HG03571 (cell line): ENCODE measurements at regions not wholly inside any gene's neighbourhood (a gene's known extent, or its start where the extent isn't known, plus 50 kb on each side); places are given as distances from the start of the nearest gene placed in this dataset.

ENCODE experiments used
- ATAC-seq: cut with Tn5 transposase; IDR thresholded peaks from one replicate; pipeline ENCODE4 v1.9.1; 2021; ENCODE audit not compliant: unreplicated experiment

GRCh38 chr2:13066676-13067075, 349.9 kb downstream of the TRIB2 start:
- ATAC-seq: no peak

GRCh38 chr2:13067508-13067907, 350.8 kb downstream of the TRIB2 start:
- ATAC-seq: no peak

- no peak for ATAC-seq
Measured at GRCh38 chr2:13089971-13090370, 373.2 kb downstream of the TRIB2 start.

- no peak for ATAC-seq
Measured at GRCh38 chr2:13091455-13091854, 374.7 kb downstream of the TRIB2 start.

- ATAC-seq: no peak
Measured at GRCh38 chr2:13091861-13092378, 375.2 kb downstream of the TRIB2 start.

- no peak for ATAC-seq
Measured at GRCh38 chr2:13093416-13093991, 376.8 kb downstream of the TRIB2 start.

- ATAC-seq: no peak
Measured at GRCh38 chr2:13102397-13103063, 385.8 kb downstream of the TRIB2 start.

GRCh38 chr2:13103151-13103550, 386.4 kb downstream of the TRIB2 start:
- ATAC-seq: no peak

- no peak for ATAC-seq
Measured at GRCh38 chr2:13103778-13104493, 387.2 kb downstream of the TRIB2 start.

- no peak for ATAC-seq
Measured at GRCh38 chr2:13104723-13105122, 388.0 kb downstream of the TRIB2 start.

- ATAC-seq: no peak
Measured at GRCh38 chr2:13106302-13106701, 389.6 kb downstream of the TRIB2 start.

- no peak for ATAC-seq
Measured at GRCh38 chr2:13109516-13109915, 392.8 kb downstream of the TRIB2 start.

GRCh38 chr2:13110825-13111224, 394.1 kb downstream of the TRIB2 start:
- no peak for ATAC-seq

- ATAC-seq: no peak
Measured at GRCh38 chr2:13113002-13113401, 396.3 kb downstream of the TRIB2 start.

GRCh38 chr2:13114391-13114790, 397.7 kb downstream of the TRIB2 start:
- ATAC-seq: no peak

GRCh38 chr2:13115643-13116042, 398.9 kb downstream of the TRIB2 start:
- no peak for ATAC-seq

GRCh38 chr2:13121096-13121495, 404.4 kb downstream of the TRIB2 start:
- no peak for ATAC-seq

GRCh38 chr2:13128139-13128538, 411.4 kb downstream of the TRIB2 start:
- no peak for ATAC-seq

GRCh38 chr2:13135369-13135768, 418.6 kb downstream of the TRIB2 start:
- ATAC-seq: no peak

- no peak for ATAC-seq
Measured at GRCh38 chr2:13135856-13136255, 419.1 kb downstream of the TRIB2 start.

GRCh38 chr2:13137679-13138078, 420.9 kb downstream of the TRIB2 start:
- no peak for ATAC-seq

GRCh38 chr2:13141315-13141714, 424.6 kb downstream of the TRIB2 start:
- ATAC-seq: no peak
